SK-MEL-5 (cell line): ENCODE measurements at regions not wholly inside any gene's neighbourhood (a gene's known extent, or its start where the extent isn't known, plus 50 kb on each side); places are given as distances from the start of the nearest gene placed in this dataset.

Experiments used
- DNase-seq: peaks from one replicate; pipeline ENCODE4 v3.0.0-alpha.2; 2016; ENCODE audit warnings: low read depth, low spot score
- in situ Hi-C: cut with HindIII; loops from 2 replicates; pipeline ENCODE4 v1.10.0; 2016; ENCODE audit warnings: low sequenced_read_pairs, high pct_unique_total_duplicates, low pct_unique_long_range_greater_than_20kb

- in situ Hi-C loops: no loop called here
- no peak for DNase-seq
These were observed 205.2 kb upstream of the WSCD1 start for GRCh38 chr17:5864741-5865657.

GRCh38 chr17:5866978-5867377, 203.2 kb upstream of the WSCD1 start:
- no peak for DNase-seq
- in situ Hi-C loops: no loop called here

- no peak for DNase-seq
- in situ Hi-C loops: no loop called here
These were observed 201.0 kb upstream of the WSCD1 start for GRCh38 chr17:5869041-5869745.

- in situ Hi-C loops: no loop called here
These were observed 199.8 kb upstream of the WSCD1 start for GRCh38 chr17:5870231-5870953.

GRCh38 chr17:5871666-5872065, 198.5 kb upstream of the WSCD1 start:
- in situ Hi-C loops: no loop called here
- DNase-seq: no peak

More at GRCh38 chr17:5870231-5870953, 199.8 kb upstream of the WSCD1 start:
- DNase-seq: no peak

- in situ Hi-C loops: no loop called here
These were observed 197.3 kb upstream of the WSCD1 start for GRCh38 chr17:5872831-5873230.

GRCh38 chr17:5873781-5874180, 196.4 kb upstream of the WSCD1 start:
- in situ Hi-C loops: no loop called here
- DNase-seq: no peak

More at GRCh38 chr17:5872831-5873230, 197.3 kb upstream of the WSCD1 start:
- no peak for DNase-seq

- DNase-seq: no peak
- in situ Hi-C loops: no loop called here
These were observed 195.7 kb upstream of the WSCD1 start for GRCh38 chr17:5874486-5874885.

- no peak for DNase-seq
- in situ Hi-C loops: no loop called here
These were observed 192.8 kb upstream of the WSCD1 start for GRCh38 chr17:5877366-5877765.

- no peak for DNase-seq
These were observed 192.2 kb upstream of the WSCD1 start for GRCh38 chr17:5877948-5878347.

GRCh38 chr17:5881849-5882248, 188.3 kb upstream of the WSCD1 start:
- in situ Hi-C loops: no loop called here
- DNase-seq: no peak

More at GRCh38 chr17:5877948-5878347, 192.2 kb upstream of the WSCD1 start:
- in situ Hi-C loops: no loop called here

GRCh38 chr17:5883775-5884665, 186.2 kb upstream of the WSCD1 start:
- in situ Hi-C loops: no loop called here
- no peak for DNase-seq

GRCh38 chr17:5885336-5885735, 184.8 kb upstream of the WSCD1 start:
- no peak for DNase-seq
- in situ Hi-C loops: no loop called here

- no peak for DNase-seq
- in situ Hi-C loops: no loop called here
These were observed 181.4 kb upstream of the WSCD1 start for GRCh38 chr17:5888811-5889210.

- no peak for DNase-seq
- in situ Hi-C loops: no loop called here
These were observed 177.1 kb upstream of the WSCD1 start for GRCh38 chr17:5892921-5893675.

- in situ Hi-C loops: no loop called here
- DNase-seq: no peak
These were observed 176.4 kb upstream of the WSCD1 start for GRCh38 chr17:5893741-5894140.

GRCh38 chr17:5895276-5895675, 174.9 kb upstream of the WSCD1 start:
- in situ Hi-C loops: no loop called here
- DNase-seq: no peak
